ENCODE measurements at regions not wholly inside any gene's neighbourhood (a gene's known extent, or its start where the extent isn't known, plus 50 kb on each side); places are given as distances from the start of the nearest gene placed in this dataset.

GRCh38 chr2:180063494-180064092 is 56.5 kb upstream of the CWC22 start:
- H3K27me3 ChIP-seq (replicated peaks; ENCODE audit: insufficient read depth, low read length): no peaks in the 10 kb centered on the region
- H3K9me3 ChIP-seq (replicated peaks; ENCODE audit: insufficient read depth, low read length): no peaks in the 10 kb centered on the region
- no peaks in the 10 kb centered on the region for H3K79me2 ChIP-seq (ENCODE audit: low read length)
- no peak overlapping the region for H3K27ac ChIP-seq (ENCODE audit: low read length)
- H3F3A ChIP-seq (ENCODE audit: insufficient read depth, low read length): no peaks in the 10 kb centered on the region
- no peak overlapping the region for H3K9ac ChIP-seq (ENCODE audit: low read length)
- no peak overlapping the region for H3K4me2 ChIP-seq (ENCODE audit: low read depth, low read length)
- no peak overlapping the region for H2AFZ ChIP-seq (ENCODE audit: low read length)
- no peaks in the 10 kb centered on the region for H3K9me2 ChIP-seq (replicated peaks; ENCODE audit: insufficient read depth, low read length)
- no peaks in the 10 kb centered on the region for H4K20me1 ChIP-seq (ENCODE audit: insufficient read depth, low read length)
- no peak for DNase-seq
- no peak for TF ChIP-seq EZH2phosphoT487 (IDR thresholded peaks at IDR 0.05; ENCODE audit: low read length)
- TF ChIP-seq EZH2 (optimal IDR thresholded peaks at IDR 0.05; ENCODE audit: low read depth, low read length): no peak
- TF ChIP-seq CTCF (IDR thresholded peaks at IDR 0.05; ENCODE audit: low read length): no peak
- no peaks in the 10 kb centered on the region for H3K36me3 ChIP-seq (replicated peaks; ENCODE audit: insufficient read depth, low read length)
- H3K4me1 ChIP-seq (ENCODE audit: low read length): no peaks in the 10 kb centered on the region
- no peak overlapping the region for H3K4me3 ChIP-seq (ENCODE audit: low read length)

- Histone ChIP-seq H3K4me3 (ENCODE audit: low read length) (no peak overlapping the region), H3K9me2 (replicated peaks; ENCODE audit: insufficient read depth, low read length) (no peaks in the 10 kb centered on the region), H3K79me2 (ENCODE audit: low read length) (no peaks in the 10 kb centered on the region), H3K9ac (ENCODE audit: low read length) (no peak overlapping the region), H4K20me1 (ENCODE audit: insufficient read depth, low read length) (no peaks in the 10 kb centered on the region), H3K27me3 (replicated peaks; ENCODE audit: insufficient read depth, low read length) (no peaks in the 10 kb centered on the region), H3K9me3 (replicated peaks; ENCODE audit: insufficient read depth, low read length) (no peaks in the 10 kb centered on the region), H2AFZ (ENCODE audit: low read length) (no peak overlapping the region), H3F3A (ENCODE audit: insufficient read depth, low read length) (no peaks in the 10 kb centered on the region), H3K4me2 (ENCODE audit: low read depth, low read length) (no peak overlapping the region), H3K4me1 (ENCODE audit: low read length) (no peaks in the 10 kb centered on the region), H3K27ac (ENCODE audit: low read length) (no peak overlapping the region), H3K36me3 (replicated peaks; ENCODE audit: insufficient read depth, low read length) (no peaks in the 10 kb centered on the region)
- DNase-seq: no peak
- TF ChIP-seq CTCF (IDR thresholded peaks at IDR 0.05; ENCODE audit: low read length): no peak
- no peak for TF ChIP-seq EZH2phosphoT487 (IDR thresholded peaks at IDR 0.05; ENCODE audit: low read length)
- no peak for TF ChIP-seq EZH2 (optimal IDR thresholded peaks at IDR 0.05; ENCODE audit: low read depth, low read length)
Measured at GRCh38 chr2:180062178-180062577, 55.1 kb upstream of the CWC22 start.

- H3K27me3 ChIP-seq (replicated peaks; ENCODE audit: insufficient read depth, low read length): no peaks in the 10 kb centered on the region
- no peak for DNase-seq
- H3K4me2 ChIP-seq (ENCODE audit: low read depth, low read length): no peak overlapping the region
- no peak overlapping the region for H2AFZ ChIP-seq (ENCODE audit: low read length)
- no peaks in the 10 kb centered on the region for H3F3A ChIP-seq (ENCODE audit: insufficient read depth, low read length)
- H3K4me3 ChIP-seq (ENCODE audit: low read length): no peak overlapping the region
- no peaks in the 10 kb centered on the region for H3K36me3 ChIP-seq (replicated peaks; ENCODE audit: insufficient read depth, low read length)
- no peaks in the 10 kb centered on the region for H3K9me2 ChIP-seq (replicated peaks; ENCODE audit: insufficient read depth, low read length)
- no peak for TF ChIP-seq EZH2 (optimal IDR thresholded peaks at IDR 0.05; ENCODE audit: low read depth, low read length)
- TF ChIP-seq CTCF (IDR thresholded peaks at IDR 0.05; ENCODE audit: low read length): no peak
- TF ChIP-seq EZH2phosphoT487 (IDR thresholded peaks at IDR 0.05; ENCODE audit: low read length): no peak
- no peak overlapping the region for H3K9ac ChIP-seq (ENCODE audit: low read length)
- no peaks in the 10 kb centered on the region for H3K4me1 ChIP-seq (ENCODE audit: low read length)
- H3K27ac ChIP-seq (ENCODE audit: low read length): no peak overlapping the region
- H3K79me2 ChIP-seq (ENCODE audit: low read length): no peaks in the 10 kb centered on the region
- no peaks in the 10 kb centered on the region for H3K9me3 ChIP-seq (replicated peaks; ENCODE audit: insufficient read depth, low read length)
- no peaks in the 10 kb centered on the region for H4K20me1 ChIP-seq (ENCODE audit: insufficient read depth, low read length)
Measured at GRCh38 chr2:180061546-180061945, 54.4 kb upstream of the CWC22 start.
